B cell (primary cell): ENCODE measurements at regions not wholly inside any gene's neighbourhood (a gene's known extent, or its start where the extent isn't known, plus 50 kb on each side); places are given as distances from the start of the nearest gene placed in this dataset.

Source experiments
- CTCF ChIP-seq: fragments of 200-600 bp; IDR thresholded peaks from one replicate; pipeline ENCODE4 v1.8.0; 2022; ENCODE audit warnings: antibody characterized with exemption, mild to moderate bottlenecking
- EZH2 ChIP-seq: IDR thresholded peaks from 2 replicates; pipeline ENCODE4 v1.6.1; 2012; ENCODE audit warnings: borderline replicate concordance, low read depth, mild to moderate bottlenecking, moderate library complexity, low read length; ENCODE audit not compliant: insufficient read depth, poor library complexity, severe bottlenecking

DNA sequence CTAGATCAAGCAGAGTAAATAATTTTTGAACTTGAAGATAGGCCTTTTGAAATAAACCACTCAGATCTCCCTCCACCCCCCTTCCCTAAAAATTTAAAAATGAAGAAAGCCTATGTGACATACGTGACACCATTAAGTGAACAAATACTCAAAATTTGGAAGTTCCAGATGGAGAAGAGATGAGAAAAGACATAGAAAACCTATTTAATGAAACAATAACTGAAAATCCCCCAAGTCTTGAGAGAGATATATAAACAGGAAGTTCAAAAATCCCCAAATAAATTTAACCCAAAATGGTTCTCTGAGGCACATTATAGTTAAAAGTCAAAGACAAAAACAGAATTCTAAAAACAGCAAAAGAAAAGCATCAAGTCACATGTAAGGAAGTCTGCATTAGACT is 428.6 kb downstream of the PSAT1 start:
- TF ChIP-seq CTCF, result no peak
- TF ChIP-seq EZH2, result no peak
